MCF 10A (cell line): ENCODE measurements at regions not wholly inside any gene's neighbourhood (a gene's known extent, or its start where the extent isn't known, plus 50 kb on each side); places are given as distances from the start of the nearest gene placed in this dataset.

Source experiments
- BruUV-seq: library from RNA; stranded (reverse); fragments of 400-500 nt; replicated peaks from 2 replicates; lab custom pipeline; 2021; lab: Mats Ljungman, UMichigan
- CTCF ChIA-PET: fragments of 300-600 bp; sonication (Branson Sonifier 250); formaldehyde crosslinking; extraction: SDS; loops from one replicate; lab custom pipeline; 2021; ENCODE audit warnings: antibody characterized with exemption, inconsistent platforms; lab: Yijun Ruan, JAX
- POLR2A ChIA-PET: fragments of 300-600, 350-650 bp; sonication (Branson Sonifier 250); formaldehyde crosslinking; extraction: SDS; loops from one replicate; lab custom pipeline; 2020; ENCODE audit warnings: antibody characterized with exemption, inconsistent platforms; lab: Yijun Ruan, JAX
- DNase-seq: peaks from one replicate; pipeline ENCODE4 v3.0.0-alpha.2; 2018; ENCODE audit not compliant: unreplicated experiment
- H3K27ac Mint-ChIP-seq: one replicate; pipeline ENCODE4 v1.8.0; 2022; ENCODE audit warnings: mild to moderate bottlenecking, low read depth, mixed read lengths; ENCODE audit not compliant: unreplicated experiment
- H3K27me3 Mint-ChIP-seq: one replicate; pipeline ENCODE4 v1.8.0; 2022; ENCODE audit warnings: mixed read lengths; ENCODE audit not compliant: insufficient read depth, unreplicated experiment
- H3K36me3 Mint-ChIP-seq: one replicate; pipeline ENCODE4 v1.8.0; 2022; ENCODE audit warnings: mild to moderate bottlenecking, moderate library complexity, mixed read lengths; ENCODE audit not compliant: insufficient read depth, unreplicated experiment
- H3K4me1 Mint-ChIP-seq: one replicate; pipeline ENCODE4 v1.8.0; 2022; ENCODE audit warnings: mixed read lengths; ENCODE audit not compliant: insufficient read depth, unreplicated experiment
- H3K4me3 Mint-ChIP-seq: one replicate; pipeline ENCODE4 v1.8.0; 2022; ENCODE audit warnings: mild to moderate bottlenecking, moderate library complexity, mixed read lengths; ENCODE audit not compliant: unreplicated experiment
- H3K9me3 Mint-ChIP-seq: one replicate; pipeline ENCODE4 v1.8.0; 2022; ENCODE audit warnings: mixed read lengths; ENCODE audit not compliant: unreplicated experiment
- intact Hi-C: fragments of 100-400 bp; cut with micrococcal nuclease; formaldehyde crosslinking; loops from 2 replicates; pipeline ENCODE4 v1.14.1; 2022
- TF ChIP-seq, protein P1 (sequence below): fragments of 200-600 bp; IDR thresholded peaks from one replicate; pipeline ENCODE4 v1.8.0; 2022; ENCODE audit warnings: antibody characterized with exemption, mild to moderate bottlenecking; ENCODE audit not compliant: unreplicated experiment

DNA sequence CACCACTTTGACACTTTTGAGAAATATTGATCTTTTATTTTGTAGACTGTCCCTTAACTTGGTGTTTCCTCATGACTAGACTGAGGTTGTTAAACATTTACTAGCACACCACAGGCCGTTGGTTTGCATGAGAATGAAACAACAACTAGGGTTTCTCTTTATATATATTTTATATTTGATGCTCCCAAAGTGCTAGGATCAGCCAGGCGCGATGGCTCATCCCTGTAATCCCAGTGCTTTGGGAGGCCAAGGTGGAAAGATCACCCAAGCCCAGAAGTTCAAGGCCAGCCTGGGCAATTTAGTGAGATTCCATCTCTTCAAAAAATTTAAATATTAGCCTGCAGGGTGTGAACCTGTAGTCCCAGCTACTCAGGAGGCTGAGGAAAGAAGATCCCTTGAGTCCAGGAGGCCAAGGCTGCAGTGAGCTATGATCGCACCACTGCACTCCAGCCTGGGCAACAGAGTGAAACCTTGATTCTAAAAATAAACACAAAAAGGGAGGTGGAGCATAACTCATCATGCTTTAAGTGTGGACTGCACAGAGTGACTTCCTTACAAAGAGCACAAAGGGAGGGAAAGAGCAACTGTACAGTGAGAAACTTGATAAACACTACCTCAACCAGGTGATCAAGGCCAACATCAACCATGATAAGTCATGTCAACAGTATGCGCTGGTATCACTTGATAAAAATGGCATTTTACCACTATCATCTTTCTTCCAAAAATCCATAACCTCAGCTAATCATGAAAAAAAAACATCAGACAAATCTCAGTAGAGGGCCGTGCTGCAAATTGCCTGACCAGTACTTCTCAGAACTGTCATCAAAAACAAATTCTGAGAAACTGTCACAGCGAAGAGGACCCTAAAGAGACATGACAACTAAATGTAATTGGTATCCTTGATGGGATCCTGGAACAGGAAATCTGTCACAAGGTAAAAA lies 72.8 kb upstream of the ATF7IP2 start:
- no peak for DNase-seq
- intact Hi-C loops: loop anchor here (5.0 kb wide), 1 partner anchor 424 kb away; no protein-coding TSS in a partner anchor
- Mint-ChIP-seq H3K9me3 (no peaks in the 10 kb centered on the region), H3K4me1 (peaks cover 13% of the 10 kb centered on the region), H3K36me3 (peaks cover 5% of the 10 kb centered on the region), H3K27ac (no peak overlapping the region), H3K27me3 (no peaks in the 10 kb centered on the region), H3K4me3 (no peak overlapping the region)
- TF ChIP-seq, protein P1, sequence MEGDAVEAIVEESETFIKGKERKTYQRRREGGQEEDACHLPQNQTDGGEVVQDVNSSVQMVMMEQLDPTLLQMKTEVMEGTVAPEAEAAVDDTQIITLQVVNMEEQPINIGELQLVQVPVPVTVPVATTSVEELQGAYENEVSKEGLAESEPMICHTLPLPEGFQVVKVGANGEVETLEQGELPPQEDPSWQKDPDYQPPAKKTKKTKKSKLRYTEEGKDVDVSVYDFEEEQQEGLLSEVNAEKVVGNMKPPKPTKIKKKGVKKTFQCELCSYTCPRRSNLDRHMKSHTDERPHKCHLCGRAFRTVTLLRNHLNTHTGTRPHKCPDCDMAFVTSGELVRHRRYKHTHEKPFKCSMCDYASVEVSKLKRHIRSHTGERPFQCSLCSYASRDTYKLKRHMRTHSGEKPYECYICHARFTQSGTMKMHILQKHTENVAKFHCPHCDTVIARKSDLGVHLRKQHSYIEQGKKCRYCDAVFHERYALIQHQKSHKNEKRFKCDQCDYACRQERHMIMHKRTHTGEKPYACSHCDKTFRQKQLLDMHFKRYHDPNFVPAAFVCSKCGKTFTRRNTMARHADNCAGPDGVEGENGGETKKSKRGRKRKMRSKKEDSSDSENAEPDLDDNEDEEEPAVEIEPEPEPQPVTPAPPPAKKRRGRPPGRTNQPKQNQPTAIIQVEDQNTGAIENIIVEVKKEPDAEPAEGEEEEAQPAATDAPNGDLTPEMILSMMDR: no peak
- no TSS peak for BruUV-seq
- CTCF ChIA-PET: interaction anchor here (0.6 to 8.5 kb wide), 11 partner anchors 10 to 1152 kb away, joined by 3 to 200 read pairs (median 10); no protein-coding TSS in a partner anchor
- POLR2A ChIA-PET: interaction anchor here (0.6 kb wide), 1 partner anchor 141 kb away, joined by 3 read pairs; no protein-coding TSS in a partner anchor

DNA sequence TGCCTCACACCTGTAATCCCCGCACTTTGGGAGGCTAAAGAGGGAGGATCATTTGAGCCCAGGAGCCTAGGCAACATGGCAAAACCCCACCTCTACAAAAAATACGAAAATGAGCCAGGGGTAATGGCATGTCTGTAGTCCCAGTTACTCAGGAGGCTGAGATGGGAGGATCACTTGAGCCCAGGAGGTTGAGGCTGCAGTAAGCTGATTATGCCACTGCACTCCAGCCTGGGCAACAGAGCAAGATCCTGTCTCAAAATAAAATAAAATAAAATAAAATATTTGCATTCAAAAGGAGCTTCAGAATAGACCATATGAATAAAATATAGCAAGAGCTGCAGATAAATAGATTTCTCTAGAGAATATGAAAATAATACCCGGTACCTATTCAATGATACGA lies 71.5 kb upstream of the ATF7IP2 start:
- H3K27me3 Mint-ChIP-seq: no peaks in the 10 kb centered on the region
- TF ChIP-seq, protein P1: no peak
- peaks cover 3% of the 10 kb centered on the region for H3K4me1 Mint-ChIP-seq
- ChIA-PET CTCF (interaction anchor here (0.6 to 8.5 kb wide), 33 partner anchors 8 to 1706 kb away, joined by 3 to 200 read pairs (median 4); no protein-coding TSS in a partner anchor), POLR2A (interaction anchor here (0.6 to 1.1 kb wide), 3 partner anchors 115 to 1173 kb away, joined by 4 to 5 read pairs (median 4); no protein-coding TSS in a partner anchor)
- intact Hi-C loops: loop anchor here (1.0 to 5.0 kb wide), 3 partner anchors 57 to 423 kb away; no protein-coding TSS in a partner anchor
- peaks cover 4% of the 10 kb centered on the region for H3K36me3 Mint-ChIP-seq
- H3K9me3 Mint-ChIP-seq: no peaks in the 10 kb centered on the region
- BruUV-seq: no TSS peak
- no peak overlapping the region for H3K4me3 Mint-ChIP-seq
- H3K27ac Mint-ChIP-seq: no peak overlapping the region
- DNase-seq: no peak

DNA sequence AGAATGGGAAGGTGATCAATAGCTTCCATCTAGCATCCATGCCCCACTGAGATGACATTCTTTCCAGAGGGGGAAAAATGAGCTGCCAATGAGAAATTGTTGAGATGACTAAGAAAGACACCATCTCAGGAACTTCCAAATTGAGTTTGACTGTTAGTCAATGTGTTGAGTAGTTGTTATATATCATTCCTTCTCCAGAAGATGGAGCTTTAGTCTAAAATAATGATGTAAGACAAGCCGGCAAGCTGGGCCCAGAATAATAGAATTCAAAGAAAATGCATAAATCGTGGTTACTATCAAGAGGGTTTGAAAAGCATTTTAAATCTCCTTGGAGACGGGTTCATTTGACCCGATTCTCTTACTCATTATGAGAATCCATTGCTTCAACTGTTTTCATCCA lies 71.0 kb upstream of the ATF7IP2 start:
- ChIA-PET CTCF (interaction anchor here (0.5 to 8.5 kb wide), 34 partner anchors 8 to 1061 kb away, joined by 3 to 200 read pairs (median 4); partner anchors contain the start of gene CIITA), POLR2A (interaction anchor here (0.6 to 1.1 kb wide), 5 partner anchors 13 to 1174 kb away, joined by 3 to 5 read pairs (median 4); no protein-coding TSS in a partner anchor)
- DNase-seq: peak; percentile 25
- no TSS peak for BruUV-seq
- TF ChIP-seq, protein P1: peak; percentile 35
- H3K4me3 Mint-ChIP-seq: no peak overlapping the region
- no peaks in the 10 kb centered on the region for H3K9me3 Mint-ChIP-seq
- H3K27ac Mint-ChIP-seq: no peak overlapping the region
- intact Hi-C loops: loop anchor here (1.0 to 5.0 kb wide), 3 partner anchors 58 to 422 kb away; no protein-coding TSS in a partner anchor
- no peaks in the 10 kb centered on the region for H3K27me3 Mint-ChIP-seq
- no peaks in the 10 kb centered on the region for H3K4me1 Mint-ChIP-seq
- no peaks in the 10 kb centered on the region for H3K36me3 Mint-ChIP-seq
